HCT116 (cell line): ENCODE measurements at regions not wholly inside any gene's neighbourhood (a gene's known extent, or its start where the extent isn't known, plus 50 kb on each side); places are given as distances from the start of the nearest gene placed in this dataset.

Experiments
- ATAC-seq: fragments of 200-7000 bp; cut with Tn5 transposase; 2 replicates; pipeline ENCODE4 v1.9.1; 2020; ENCODE audit warnings: mild to moderate bottlenecking, moderate library complexity
- BruUV-seq: library from RNA; stranded (reverse); fragments of 400-500 nt; replicated peaks from 2 replicates; lab custom pipeline; 2021; lab: Mats Ljungman, UMichigan
- CTCF ChIA-PET: fragments of 300-600 bp; sonication (Branson Sonifier 250); formaldehyde crosslinking; loops from one replicate; lab custom pipeline; 2021; ENCODE audit warnings: antibody characterized with exemption; lab: Charles Lee
- POLR2A ChIA-PET: fragments of 300-600, 350-600 bp; sonication (Branson Sonifier 250); formaldehyde crosslinking; loops from one replicate; lab custom pipeline; 2021; ENCODE audit warnings: antibody characterized with exemption; lab: Charles Lee
- RAD21 ChIA-PET, 2 experiments: fragments of 300-600 bp; sonication (Branson Sonifier 250); formaldehyde crosslinking; loops; one replicate each; lab custom pipeline; 2023; ENCODE audit warnings: low total read pairs in 2 of 2; ENCODE audit not compliant: uncharacterized antibody in 2 of 2, unreplicated experiment in 2 of 2, low non-redundant PET in 1 of 2; lab: Charles Lee
- DNase-seq: peaks from one replicate; pipeline ENCODE4 v3.0.0-alpha.2; 2010; ENCODE audit warnings: low read depth, low spot score
- H2AFZ ChIP-seq: fragments of 200-600 bp; shearing (Covaris generic), sonication (generic); 2 replicates; pipeline ENCODE4 v1.6.1; 2017; ENCODE audit warnings: low read depth, mixed run types, mixed read lengths, antibody characterized with exemption, low read length; ENCODE audit not compliant: poor library complexity, severe bottlenecking
- H3K27ac ChIP-seq: 2 replicates; pipeline ENCODE4 v1.5.1; 2012; ENCODE audit warnings: low read depth, low read length
- H3K27me3 ChIP-seq: fragments of 200-600 bp; sonication (generic); 2 replicates; pipeline ENCODE4 v1.6.1; 2016; ENCODE audit warnings: mixed run types, low read length, mixed read lengths; ENCODE audit not compliant: insufficient read depth
- H3K36me3 ChIP-seq, 2 experiments: fragments of 200-500 bp in 1 of 2; fragments of 200-600 bp in 1 of 2; sonication (Bioruptor generic) in 1 of 2; sonication (generic) in 1 of 2; 2 replicates each; pipeline versions ENCODE4 v1.5.1 to v1.6.1; 2014 to 2016; ENCODE audit warnings: low read length in 2 of 2, inconsistent platforms in 1 of 2, mixed read lengths in 1 of 2, mixed run types in 1 of 2; ENCODE audit not compliant: insufficient read depth in 2 of 2, control insufficient read depth in 1 of 2
- H3K4me1 ChIP-seq, 2 experiments: fragments of 200-600 bp in 1 of 2; sonication (generic) in 1 of 2; 2 replicates each; pipeline versions ENCODE4 v1.5.1 to v1.6.1; 2012 to 2017; ENCODE audit warnings: low read length in 2 of 2, inconsistent platforms in 1 of 2, mild to moderate bottlenecking in 1 of 2, mixed read lengths in 1 of 2, mixed run types in 1 of 2, moderate library complexity in 1 of 2; ENCODE audit not compliant: insufficient read depth in 2 of 2, control insufficient read depth in 1 of 2
- H3K4me2 ChIP-seq: fragments of 200-600 bp; sonication (generic); 2 replicates; pipeline ENCODE4 v1.6.1; 2017; ENCODE audit warnings: mixed run types, low read length, mixed read lengths
- H3K4me3 ChIP-seq, 2 experiments: fragments of 200-600 bp in 1 of 2; sonication (generic) in 1 of 2; replicated peaks in 1 of 2; 2 replicates each; pipeline ENCODE4 v1.5.1; 2011 to 2016; ENCODE audit warnings: low read length in 2 of 2, control low read depth in 1 of 2, low read depth in 1 of 2, mild to moderate bottlenecking in 1 of 2, mixed read lengths in 1 of 2, mixed run types in 1 of 2
- H3K79me2 ChIP-seq: fragments of 200-600 bp; sonication (generic); 2 replicates; pipeline ENCODE4 v1.6.1; 2017; ENCODE audit warnings: mild to moderate bottlenecking, mixed run types, low read length, moderate library complexity, mixed read lengths; ENCODE audit not compliant: insufficient read depth
- H3K9ac ChIP-seq: fragments of 200-600 bp; sonication (generic); 2 replicates; pipeline ENCODE4 v1.6.1; 2016; ENCODE audit warnings: low read length, mixed read lengths
- H3K9me2 ChIP-seq: fragments of 200-600 bp; sonication (generic), shearing (Covaris generic); 2 replicates; pipeline ENCODE4 v1.6.1; 2017; ENCODE audit warnings: mixed run types, mild to moderate bottlenecking, moderate library complexity; ENCODE audit not compliant: insufficient read depth
- H3K9me3 ChIP-seq, 2 experiments: fragments of 200-500 bp in 1 of 2; fragments of 200-600 bp in 1 of 2; sonication (Bioruptor generic) in 1 of 2; sonication (generic) in 1 of 2; 2 replicates each; pipeline ENCODE4 v1.6.1; 2014 to 2017; ENCODE audit warnings: low read length in 2 of 2, mixed read lengths in 2 of 2, inconsistent platforms in 1 of 2, low read depth in 1 of 2, mild to moderate bottlenecking in 1 of 2, mixed run types in 1 of 2, moderate library complexity in 1 of 2; ENCODE audit not compliant: control insufficient read depth in 1 of 2, insufficient read depth in 1 of 2
- H4K20me1 ChIP-seq: fragments of 200-600 bp; sonication (generic), shearing (Covaris generic); 2 replicates; pipeline ENCODE4 v1.6.1; 2017; ENCODE audit warnings: mixed run types, mild to moderate bottlenecking, moderate library complexity; ENCODE audit not compliant: insufficient read depth
- CBX3 ChIP-seq: IDR thresholded peaks from 2 replicates; pipeline ENCODE4 v1.6.1; 2012; ENCODE audit warnings: low read depth
- CEBPB ChIP-seq: IDR thresholded peaks from 2 replicates; pipeline ENCODE4 v1.6.1; 2012; ENCODE audit warnings: low read depth
- ELF1 ChIP-seq: IDR thresholded peaks from 2 replicates; pipeline ENCODE4 v1.6.1; 2012; ENCODE audit warnings: low read depth, borderline replicate concordance
- EZH2 ChIP-seq: fragments of 200-600 bp; sonication (generic); IDR thresholded peaks from 2 replicates; pipeline ENCODE4 v1.6.1; 2017; ENCODE audit warnings: antibody characterized with exemption, mixed run types
- JUND ChIP-seq: IDR thresholded peaks from 2 replicates; pipeline ENCODE4 v1.6.1; 2012
- POLR2AphosphoS5 ChIP-seq: IDR thresholded peaks from 2 replicates; pipeline ENCODE4 v1.6.1; 2011; ENCODE audit warnings: mild to moderate bottlenecking, low read depth, low read length, moderate library complexity
- SP1 ChIP-seq: IDR thresholded peaks from 2 replicates; pipeline ENCODE4 v1.6.1; 2012; ENCODE audit warnings: low read depth
- SRF ChIP-seq: IDR thresholded peaks from 2 replicates; pipeline ENCODE4 v1.6.1; 2012; ENCODE audit warnings: low read depth
- TCF7L2 ChIP-seq: IDR thresholded peaks from 2 replicates; pipeline ENCODE4 v1.7.0; 2011; ENCODE audit warnings: borderline replicate concordance, inconsistent platforms; ENCODE audit not compliant: insufficient read depth, insufficient read length; ENCODE audit errors: extremely low read depth
- YY1 ChIP-seq: IDR thresholded peaks from 2 replicates; pipeline ENCODE4 v1.6.1; 2011; ENCODE audit warnings: low read length, low read depth, moderate library complexity, mild to moderate bottlenecking; ENCODE audit not compliant: insufficient replicate concordance; ENCODE audit errors: extremely low read depth
- ZFX ChIP-seq: fragments of 450-650 bp; IDR thresholded peaks from 2 replicates; pipeline ENCODE4 v1.6.1; 2017
- ZNF274 ChIP-seq: fragments of 200-500 bp; sonication (Bioruptor generic); IDR thresholded peaks from 2 replicates; pipeline ENCODE4 v1.6.1; 2014; ENCODE audit warnings: mild to moderate bottlenecking, low read depth, low read length, inconsistent platforms
- intact Hi-C: fragments of 100-400 bp; cut with micrococcal nuclease; formaldehyde crosslinking; loops from 2 replicates; pipeline ENCODE4 v1.10.0; 2022
- TF ChIP-seq, protein P1 (sequence below): IDR thresholded peaks from 2 replicates; pipeline ENCODE4 v1.6.1; 2012
- TF ChIP-seq, protein P2 (sequence below): IDR thresholded peaks from 2 replicates; pipeline ENCODE4 v1.6.1; 2012

- no peak overlapping the region for H2AFZ ChIP-seq
- CTCF ChIA-PET, result no interaction called here
- BruUV-seq, result no TSS peak
- H4K20me1 ChIP-seq, result no peaks in the 10 kb centered on the region
- no peak for TF ChIP-seq TCF7L2
- TF ChIP-seq CBX3, result no peak
- no peak for TF ChIP-seq SRF
- TF ChIP-seq, protein P1, sequence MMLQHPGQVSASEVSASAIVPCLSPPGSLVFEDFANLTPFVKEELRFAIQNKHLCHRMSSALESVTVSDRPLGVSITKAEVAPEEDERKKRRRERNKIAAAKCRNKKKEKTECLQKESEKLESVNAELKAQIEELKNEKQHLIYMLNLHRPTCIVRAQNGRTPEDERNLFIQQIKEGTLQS, result no peak
- TF ChIP-seq SP1, result no peak
- no peak for TF ChIP-seq YY1
- TF ChIP-seq POLR2AphosphoS5, result no peak
- no peak for TF ChIP-seq ZFX
- TF ChIP-seq ELF1, result no peak
- TF ChIP-seq JUND, result no peak
- TF ChIP-seq ZNF274, result no peak
- TF ChIP-seq EZH2, result no peak
- no peak for TF ChIP-seq CEBPB
- TF ChIP-seq, protein P2, sequence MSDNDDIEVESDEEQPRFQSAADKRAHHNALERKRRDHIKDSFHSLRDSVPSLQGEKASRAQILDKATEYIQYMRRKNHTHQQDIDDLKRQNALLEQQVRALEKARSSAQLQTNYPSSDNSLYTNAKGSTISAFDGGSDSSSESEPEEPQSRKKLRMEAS, result no peak
- no peaks in the 10 kb centered on the region for H3K9me2 ChIP-seq
- no peak overlapping the region for H3K4me3 ChIP-seq
- H3K9me3 ChIP-seq, result no peaks in the 10 kb centered on the region
- H3K4me1 ChIP-seq, result no peaks in the 10 kb centered on the region
- DNase-seq (no peak), ATAC-seq (no peak)
- no peak overlapping the region for H3K27ac ChIP-seq
- peaks cover 39% of the 10 kb centered on the region for H3K27me3 ChIP-seq
- H3K79me2 ChIP-seq, result no peaks in the 10 kb centered on the region
- no peak overlapping the region for H3K9ac ChIP-seq
- H3K4me2 ChIP-seq, result no peak overlapping the region
- RAD21 ChIA-PET, result no interaction called here
- intact Hi-C loops, result no loop called here
- POLR2A ChIA-PET, result no interaction called here
- H3K36me3 ChIP-seq, result no peaks in the 10 kb centered on the region
These were observed 76.8 kb upstream of the ERG start for GRCh38 chr21:38574895-38575575.
